ENCODE measurements at regions not wholly inside any gene's neighbourhood (a gene's known extent, or its start where the extent isn't known, plus 50 kb on each side); places are given as distances from the start of the nearest gene placed in this dataset.
"Not testable (repeated sequence)": the region's sequence is repeated elsewhere in the genome, so short reads cannot be mapped to it uniquely, and the experiment has no call there.

GRCh38 chr1:148371551-148371994, 111.5 kb downstream of the PPIAL4G start:
- TF ChIP-seq POLR2AphosphoS5 (IDR thresholded peaks at IDR 0.05; ENCODE audit: low read depth, low read length); EZH2phosphoT487 (IDR thresholded peaks at IDR 0.05; ENCODE audit: borderline replicate concordance, low read depth): not testable (repeated sequence)

Measured in SK-N-SH (cell line).